ENCODE measurements at regions not wholly inside any gene's neighbourhood (a gene's known extent, or its start where the extent isn't known, plus 50 kb on each side); places are given as distances from the start of the nearest gene placed in this dataset.
A peak's percentile ranks its signal among the peaks of the same experiment; 100 is the strongest.

DNA sequence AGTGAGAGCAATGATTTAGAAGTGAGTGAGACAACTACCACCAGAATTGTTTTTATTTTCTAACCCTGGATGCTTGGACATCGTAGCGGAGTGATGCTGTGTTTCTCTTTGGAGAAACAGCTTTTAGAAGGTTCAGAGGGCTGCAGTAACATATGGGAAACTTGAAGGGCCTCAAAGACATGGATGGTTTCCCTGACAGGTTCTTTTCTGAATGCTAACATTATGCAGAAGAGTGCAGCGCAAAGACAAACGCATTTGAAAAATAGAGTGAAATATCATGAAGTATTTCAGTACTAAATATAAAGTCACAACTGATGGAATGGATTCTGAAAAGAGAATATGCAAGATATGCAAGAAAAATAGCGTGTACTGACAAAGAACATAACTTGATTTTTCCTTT lies 385.1 kb upstream of the DSEL start:
- DNase-seq (ENCODE audit: low read depth), result no peak

DNA sequence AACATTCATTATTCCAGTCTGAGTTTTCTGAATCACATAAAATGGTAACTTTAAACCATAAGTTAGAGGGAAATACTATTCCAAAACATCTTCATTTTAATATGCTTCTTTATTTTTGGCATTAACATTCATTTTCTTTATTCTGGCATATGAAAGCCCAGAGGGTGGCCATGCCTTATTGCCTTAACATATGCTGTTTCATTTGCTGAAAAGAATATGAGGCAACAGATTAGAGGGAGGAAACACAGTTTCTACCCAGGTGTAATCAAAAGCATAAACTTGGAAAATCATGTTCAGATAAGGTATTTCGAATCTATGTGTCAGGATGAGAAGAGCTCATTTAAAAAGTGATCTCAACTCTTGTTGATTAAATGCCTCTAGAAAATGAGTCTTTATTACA lies 379.9 kb upstream of the DSEL start:
- DNase-seq (ENCODE audit: low read depth), result no peak

DNA sequence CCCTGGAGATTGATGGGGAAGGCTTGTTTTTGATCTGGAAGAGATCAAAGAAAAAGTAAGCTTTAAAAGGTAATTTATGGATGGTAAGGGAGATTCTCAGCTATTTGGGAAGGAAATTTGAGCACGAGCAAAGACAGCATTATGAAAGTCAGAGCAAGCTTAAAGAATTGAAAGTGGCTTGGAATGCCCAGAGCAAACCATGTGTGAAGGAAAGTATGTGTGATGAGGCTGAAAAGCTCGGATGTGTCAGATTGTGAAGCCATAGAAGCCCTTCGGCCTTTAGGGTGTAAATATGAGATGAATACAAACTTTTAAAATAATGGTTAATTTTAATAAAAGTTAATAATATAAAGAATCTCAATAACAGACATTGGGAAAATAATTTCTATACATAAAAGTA lies 377.4 kb upstream of the DSEL start:
- DNase-seq (ENCODE audit: low read depth), result no peak

DNA sequence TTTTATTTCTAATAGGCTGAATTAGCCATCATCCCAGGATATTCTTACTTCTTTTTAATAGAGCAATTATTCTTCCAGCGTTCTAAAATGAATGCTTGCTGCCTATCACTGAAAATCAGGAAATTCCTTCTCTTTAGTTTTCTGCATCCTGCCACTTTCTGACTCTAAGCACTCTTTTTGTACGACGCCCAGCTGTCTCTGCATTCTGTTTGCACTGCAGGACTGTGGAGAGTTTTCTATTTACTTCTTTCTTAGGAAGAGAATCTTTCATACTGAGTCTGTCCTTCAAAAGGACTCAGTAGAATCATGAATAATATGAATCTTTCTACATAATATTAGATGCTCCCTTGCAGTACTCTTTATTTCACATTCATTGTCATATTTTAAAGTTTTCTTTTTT lies 360.4 kb upstream of the DSEL start:
- DNase-seq (ENCODE audit: low read depth), result no peak

DNA sequence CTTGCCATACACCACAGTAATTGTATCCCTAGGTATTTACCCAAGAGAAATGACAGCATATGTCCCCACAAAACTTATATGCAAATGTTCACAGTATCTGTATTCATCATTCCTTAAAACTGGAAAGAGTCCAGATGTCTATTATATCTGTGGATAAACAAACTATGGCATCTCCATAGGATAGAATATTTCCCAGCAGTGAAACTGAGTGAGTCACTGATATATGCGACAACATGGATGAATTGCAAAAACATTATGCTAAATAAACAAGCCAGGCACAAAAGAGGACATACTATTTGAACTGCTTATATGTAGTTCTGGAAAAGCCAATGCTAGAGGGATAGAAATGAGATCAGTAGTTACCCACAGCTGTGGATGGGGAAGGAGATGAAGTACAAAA lies 359.4 kb upstream of the DSEL start:
- DNase-seq (ENCODE audit: low read depth), result no peak

DNA sequence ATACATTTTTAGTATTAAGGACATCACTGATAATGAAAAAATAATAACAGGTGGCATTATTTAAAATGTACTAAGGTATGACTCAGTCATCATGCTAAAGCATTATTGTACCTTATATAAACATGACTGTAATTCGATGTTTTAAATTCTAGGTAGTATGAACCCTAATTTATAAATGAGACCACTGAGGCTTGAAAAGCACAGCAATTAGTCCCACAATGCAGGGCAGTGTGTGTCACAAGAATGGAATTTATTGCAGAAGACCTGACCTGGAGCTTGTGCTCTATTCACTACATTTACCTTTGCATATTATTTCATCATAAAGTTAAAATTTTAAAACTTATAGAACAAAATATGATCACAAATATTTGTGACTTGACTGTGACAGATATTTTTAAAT lies 358.5 kb upstream of the DSEL start:
- no peak for DNase-seq (ENCODE audit: low read depth)

DNA sequence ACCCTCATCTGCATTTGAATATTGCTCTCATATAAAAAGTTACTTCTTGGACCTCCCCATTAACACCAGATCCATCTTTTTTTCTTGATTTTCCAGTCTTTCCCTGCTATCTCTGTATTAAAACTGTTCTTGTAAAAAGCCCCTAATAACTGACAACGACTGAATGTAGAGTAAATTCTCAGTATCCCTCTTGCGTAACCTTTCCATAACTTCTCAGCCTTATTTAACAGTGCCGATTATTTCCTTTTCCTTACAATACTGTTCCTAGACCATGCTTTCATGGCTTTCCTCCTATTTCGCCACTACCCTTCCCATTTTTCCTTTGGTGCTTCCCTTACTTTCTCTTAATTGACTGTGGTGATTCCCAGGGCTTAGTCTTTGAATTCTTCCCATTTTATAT lies 348.9 kb upstream of the DSEL start:
- no peak for DNase-seq (ENCODE audit: low read depth)

DNA sequence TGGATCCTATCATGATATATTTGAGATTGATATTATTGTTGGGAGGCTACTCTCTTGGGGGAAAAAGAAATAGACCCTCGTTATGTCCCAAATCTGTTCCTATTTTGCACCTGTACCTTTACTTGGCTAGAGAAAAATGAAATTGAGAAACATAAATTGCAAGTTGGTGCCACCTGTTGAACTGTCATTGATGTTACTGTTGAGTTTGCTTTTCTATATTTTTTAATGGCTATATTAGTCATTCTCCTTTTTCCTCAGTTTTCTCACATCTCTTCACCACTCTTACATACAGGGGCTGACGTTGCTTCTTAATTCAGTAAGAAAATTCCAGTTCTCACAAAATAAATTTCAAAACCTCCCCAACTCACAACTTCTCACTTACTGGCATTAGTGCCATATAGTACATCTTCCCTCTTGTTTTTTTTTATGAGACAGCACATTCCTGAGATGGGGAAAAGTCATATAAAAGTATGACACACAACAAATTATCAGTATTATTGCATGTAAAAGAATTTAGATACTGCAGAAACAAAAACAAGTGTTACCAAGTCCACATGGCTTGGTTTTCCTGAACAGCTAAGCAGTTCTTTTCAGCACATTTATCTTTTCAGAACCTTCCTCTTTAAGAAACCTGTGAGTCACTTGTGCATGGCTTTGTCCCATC lies 348.3 kb upstream of the DSEL start:
- peak; percentile 13 for DNase-seq (ENCODE audit: low read depth)

DNA sequence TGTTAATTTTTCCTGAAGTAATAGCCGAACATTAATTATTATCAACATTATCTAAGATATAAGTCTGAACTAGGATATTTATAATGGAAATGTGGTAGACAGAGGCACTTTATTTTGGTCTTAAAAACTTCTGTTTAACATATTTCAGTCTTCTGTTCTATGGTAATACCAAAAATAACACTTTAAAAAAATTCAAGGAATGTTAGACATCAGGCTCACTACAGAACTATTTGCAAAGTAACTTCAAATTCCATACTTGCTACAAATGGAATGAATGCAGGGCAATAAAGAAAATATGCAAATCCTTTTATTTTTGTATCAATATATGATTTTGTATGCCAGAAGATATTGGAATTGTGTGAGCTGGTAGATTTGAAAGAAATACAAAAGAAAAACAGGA lies 345.5 kb upstream of the DSEL start:
- peak; percentile 3 for DNase-seq (ENCODE audit: low read depth)

DNA sequence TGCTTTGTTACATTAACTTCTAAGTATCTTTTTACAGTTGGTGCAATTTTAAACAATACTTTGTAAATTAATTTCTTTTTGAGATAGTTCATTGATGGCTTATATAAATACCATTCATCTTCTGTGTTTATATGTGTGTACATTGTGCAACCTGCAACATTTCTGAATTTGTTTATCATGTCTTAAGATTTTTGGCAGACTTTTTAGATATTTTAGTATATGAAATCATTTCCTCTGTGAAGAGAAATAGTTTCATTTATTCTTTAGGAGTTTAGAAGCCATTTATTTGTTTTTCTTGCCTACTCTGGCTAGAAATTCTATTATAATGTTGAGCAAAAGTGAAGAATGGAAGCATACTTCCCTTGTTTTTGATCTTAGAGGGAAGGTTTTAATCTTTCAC lies 337.8 kb upstream of the DSEL start:
- no peak for DNase-seq (ENCODE audit: low read depth)

DNA sequence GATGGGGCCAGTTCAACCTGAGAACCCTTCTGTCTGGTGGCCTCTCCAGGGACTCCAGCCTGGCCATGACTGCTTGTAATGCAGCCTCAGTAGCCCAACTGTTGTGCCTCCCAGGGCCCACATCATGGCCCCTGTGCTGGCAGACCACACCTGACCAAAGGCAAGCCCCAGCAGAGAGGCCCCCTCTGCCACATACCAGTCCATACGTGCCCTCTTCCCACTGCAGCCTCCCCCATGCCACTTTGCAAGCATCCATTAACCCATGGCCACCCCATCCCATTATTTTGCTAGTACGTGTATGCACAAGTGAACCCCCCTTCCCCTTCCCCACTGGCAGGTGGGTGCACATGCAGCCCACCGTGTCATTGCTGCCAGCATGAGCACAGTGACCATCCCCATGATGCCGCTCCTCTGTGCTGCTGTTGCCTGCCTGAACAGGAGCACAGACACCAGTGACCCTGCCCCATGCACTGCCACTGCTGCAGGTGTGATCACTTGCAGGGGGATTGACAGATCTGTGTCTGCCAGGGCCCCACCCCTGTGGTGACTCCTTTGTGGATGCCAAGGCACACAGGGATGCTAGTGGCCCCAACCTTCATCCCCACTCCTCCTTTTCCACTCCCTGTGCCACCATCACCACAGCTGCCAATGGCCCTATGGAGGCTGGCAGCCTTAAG lies 330.0 kb upstream of the DSEL start:
- DNase-seq (ENCODE audit: low read depth), result no peak

DNA sequence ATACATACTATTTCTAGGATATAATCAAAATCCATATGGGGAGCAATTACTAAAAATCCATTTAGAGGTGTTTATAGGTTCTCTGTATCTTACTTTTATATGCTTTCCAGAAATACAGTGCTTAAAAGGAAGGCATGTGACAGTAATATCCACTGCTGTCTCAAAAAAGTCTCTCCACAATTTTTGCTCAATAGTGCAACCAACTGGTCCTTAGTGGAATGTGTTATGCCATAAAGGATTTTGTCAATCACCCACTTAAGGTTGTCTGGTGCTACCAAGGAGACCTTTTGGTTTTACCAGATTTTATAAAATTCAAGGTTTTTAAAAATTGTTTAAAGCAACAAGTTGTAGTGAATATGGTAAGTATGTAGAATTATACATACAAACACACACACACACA lies 328.5 kb upstream of the DSEL start:
- peak; percentile 13 for DNase-seq (ENCODE audit: low read depth)

DNA sequence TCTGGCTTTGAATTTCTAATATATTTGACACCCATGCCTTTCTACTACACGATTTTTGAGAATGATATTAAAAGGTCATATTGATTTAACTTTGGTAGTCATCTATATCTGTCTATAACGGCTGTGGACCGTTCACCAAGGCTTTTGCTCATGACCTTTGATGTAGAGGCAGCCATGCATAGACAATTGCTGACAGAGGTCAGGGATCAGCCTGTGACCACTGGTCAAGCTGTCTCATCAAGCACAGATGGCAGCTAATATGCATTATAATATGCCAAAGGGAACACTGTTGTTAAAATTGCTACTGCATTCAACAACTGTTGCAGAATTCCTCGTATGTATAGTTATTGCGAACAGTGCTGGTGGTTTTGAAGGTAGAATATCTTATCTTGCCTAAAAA lies 323.9 kb upstream of the DSEL start:
- no peak for DNase-seq (ENCODE audit: low read depth)

DNA sequence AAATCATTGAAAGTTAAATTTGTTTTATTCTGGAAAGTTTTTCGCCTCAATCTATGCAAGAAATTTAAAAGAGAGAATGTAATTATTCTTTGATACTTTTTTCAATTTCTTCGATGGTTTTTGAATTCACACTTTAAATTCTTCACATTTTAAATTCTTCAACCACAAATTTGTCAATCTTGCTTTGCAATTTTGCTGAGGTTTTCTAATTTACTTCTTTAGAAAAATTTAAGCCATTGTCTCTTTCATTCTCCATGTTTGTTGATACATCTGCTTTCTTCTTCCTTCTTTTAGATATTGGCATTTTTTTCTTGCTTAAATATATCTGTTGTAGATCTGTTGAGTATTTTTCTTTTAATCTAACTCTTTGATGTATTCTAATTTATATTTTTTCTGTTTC lies 301.9 kb upstream of the DSEL start:
- no peak for DNase-seq (ENCODE audit: low read depth)

DNA sequence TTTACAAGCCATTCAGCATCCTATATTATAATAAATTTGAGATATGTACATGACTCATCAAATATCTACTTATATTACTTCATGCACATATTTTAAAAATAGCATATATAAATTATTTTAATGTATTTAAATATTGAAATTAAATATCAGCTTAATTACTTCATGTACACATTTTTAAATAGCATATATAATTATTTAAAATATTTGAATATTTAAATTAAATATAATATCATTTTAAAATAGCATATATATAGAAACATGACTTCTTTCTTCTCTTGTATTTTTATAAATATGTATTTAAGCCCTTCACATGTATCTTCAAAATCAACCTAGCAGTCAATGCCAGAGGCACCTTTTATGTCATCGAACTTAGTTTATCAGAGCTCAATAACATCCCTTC lies 298.8 kb upstream of the DSEL start:
- DNase-seq (ENCODE audit: low read depth), result no peak

DNA sequence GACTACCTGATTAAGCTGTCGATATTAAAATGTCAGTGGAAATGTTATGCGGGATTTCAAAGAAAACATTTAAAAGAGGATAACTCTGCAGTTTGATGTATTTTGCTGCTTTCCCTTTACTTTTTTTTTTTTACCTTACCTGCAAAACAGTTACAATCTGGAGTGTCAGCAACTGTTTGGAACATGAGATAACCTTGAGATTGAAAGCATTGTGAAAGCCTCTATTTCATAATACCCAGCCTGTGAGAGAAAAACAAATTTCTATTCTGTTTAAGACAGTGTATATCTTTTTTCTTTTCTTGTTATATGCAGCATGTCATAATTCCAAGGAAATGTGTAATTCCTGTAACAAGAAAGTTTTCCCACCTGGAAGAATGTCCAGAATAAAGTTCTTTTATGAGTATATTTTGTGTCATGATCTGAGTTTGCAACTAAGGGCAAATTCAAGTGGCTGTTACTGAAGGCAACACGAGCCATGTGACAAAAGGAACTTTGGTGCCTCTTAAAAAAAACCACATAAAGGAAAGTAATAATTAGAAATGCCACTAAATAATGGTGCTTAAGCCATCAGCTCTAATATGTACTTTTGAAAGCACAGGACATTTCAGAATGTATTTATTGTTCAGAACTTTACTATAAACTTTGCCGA lies 297.0 kb upstream of the DSEL start:
- no peak for DNase-seq (ENCODE audit: low read depth)

DNA sequence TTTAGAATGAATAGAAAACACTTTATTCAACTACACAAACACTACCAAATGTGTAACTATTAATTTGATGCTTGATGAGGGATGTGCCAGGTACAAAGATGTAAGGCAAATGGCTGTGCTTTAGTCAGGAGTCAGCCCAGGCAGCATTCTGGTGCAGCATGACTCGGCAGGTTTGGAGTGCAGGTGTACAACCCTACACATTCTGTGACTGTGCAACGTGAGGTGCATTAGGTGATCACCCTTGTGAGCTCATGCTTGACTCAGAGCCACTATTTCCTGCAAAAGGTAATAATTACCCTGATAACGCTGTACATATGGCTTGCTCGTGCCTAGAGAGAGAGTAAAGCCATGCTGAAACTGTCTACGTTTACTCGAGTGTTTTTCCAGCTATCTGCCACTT lies 288.7 kb upstream of the DSEL start:
- no peak for DNase-seq (ENCODE audit: low read depth)

DNA sequence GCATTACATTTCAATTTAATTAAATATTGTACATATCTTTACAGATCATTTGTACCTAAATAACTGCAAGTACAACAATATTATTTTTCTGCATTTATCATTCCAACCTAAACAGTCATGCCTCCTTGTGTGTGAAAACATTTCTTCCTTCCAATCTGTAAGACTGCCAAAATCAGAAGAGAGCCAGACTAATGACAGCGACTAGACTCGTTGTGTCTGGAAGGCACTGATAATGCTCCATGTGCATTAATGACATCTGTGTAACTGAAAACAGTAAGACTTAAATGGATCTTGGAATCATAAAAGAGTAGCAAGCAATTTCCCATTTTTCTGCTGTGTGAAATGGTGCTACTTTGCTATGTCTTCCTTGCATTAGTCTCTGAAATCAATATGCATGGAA lies 278.0 kb upstream of the DSEL start:
- no peak for DNase-seq (ENCODE audit: low read depth)

DNA sequence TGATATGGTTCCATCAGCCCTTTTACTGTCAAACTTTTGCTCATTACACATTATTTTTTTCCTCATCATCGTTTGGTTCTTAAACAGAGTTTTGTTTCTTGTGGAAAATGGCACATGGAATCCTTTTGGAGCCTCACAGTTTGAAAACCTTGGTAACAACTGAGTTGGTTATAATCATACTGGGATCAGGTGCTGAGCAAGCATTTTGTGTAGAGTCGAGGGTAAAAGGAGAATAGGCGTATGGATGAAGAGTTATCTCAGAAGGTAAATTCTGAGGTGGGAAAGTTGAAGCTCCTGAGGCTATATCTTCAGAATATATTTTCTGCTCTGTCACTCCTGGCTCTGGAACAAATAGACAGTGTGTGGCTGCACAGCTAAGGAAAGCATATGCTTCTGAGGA lies 274.0 kb upstream of the DSEL start:
- no peak for DNase-seq (ENCODE audit: low read depth)

DNA sequence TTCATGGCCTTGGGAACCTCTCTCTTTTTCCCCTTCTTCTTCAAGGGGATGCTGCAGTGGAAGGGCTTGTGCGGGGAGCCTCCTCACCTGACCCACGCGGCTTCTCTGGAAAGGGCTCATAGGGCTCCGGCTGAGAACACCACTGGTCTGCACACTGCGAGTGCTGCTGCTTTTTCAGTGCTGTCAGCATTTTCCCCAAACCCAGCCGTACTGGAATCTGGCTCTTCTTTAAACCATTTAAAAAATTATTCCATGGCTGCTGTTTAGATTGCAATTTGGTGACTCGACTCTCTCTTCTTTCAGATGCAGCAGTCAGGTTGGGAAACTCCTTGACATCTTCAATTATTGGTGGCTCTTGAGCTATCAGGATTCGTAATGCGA lies 272.6 kb upstream of the DSEL start:
- no peak for DNase-seq (ENCODE audit: low read depth)

DNA sequence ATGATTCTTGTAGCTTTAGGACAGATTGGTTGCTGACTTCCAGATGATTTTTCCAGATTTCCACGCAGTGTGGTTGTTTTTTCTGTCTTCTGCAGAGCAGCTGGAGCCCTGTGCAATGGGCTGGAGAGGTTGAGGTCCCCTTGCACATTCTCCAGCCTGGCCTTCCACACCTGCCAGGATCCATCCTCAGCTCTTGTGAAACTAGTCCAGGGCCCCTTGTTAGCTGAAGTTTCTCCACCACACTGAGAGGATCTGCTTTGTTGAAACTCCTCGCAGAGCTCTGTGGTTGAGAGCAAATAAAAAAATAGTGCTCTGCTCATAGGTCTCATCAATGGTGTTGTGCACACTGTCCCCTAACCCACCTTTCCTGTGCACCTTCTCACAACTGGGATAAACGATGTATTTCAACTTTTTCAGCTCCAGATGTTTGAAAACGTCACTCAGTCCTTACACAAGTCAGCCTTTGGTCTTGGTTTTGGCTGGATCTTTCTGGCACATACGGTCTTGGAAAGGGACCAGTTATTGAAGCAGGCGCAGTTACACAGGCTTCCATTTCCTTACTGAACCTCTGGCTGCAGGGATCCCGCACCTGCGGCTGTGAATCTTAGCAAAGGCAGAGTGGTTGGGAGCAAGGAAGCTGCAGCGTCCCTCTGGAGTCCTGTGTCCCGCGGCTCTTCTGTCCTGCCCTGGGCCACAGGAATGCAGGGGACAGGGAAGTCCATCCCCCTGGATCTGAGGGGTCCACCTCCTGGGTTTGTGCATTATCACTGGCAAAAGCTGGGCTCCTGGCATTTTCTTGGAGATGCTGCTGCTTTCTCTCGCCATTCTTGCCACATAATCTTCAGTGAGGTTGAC lies 272.0 kb upstream of the DSEL start:
- peak; percentile 8 for DNase-seq (ENCODE audit: low read depth)
